Hepatocyte (in vitro differentiated cells): ENCODE measurements at regions not wholly inside any gene's neighbourhood (a gene's known extent, or its start where the extent isn't known, plus 50 kb on each side); places are given as distances from the start of the nearest gene placed in this dataset.

Experiments used
- DNase-seq: peaks from one replicate; pipeline ENCODE4 v3.0.0-alpha.2; 2016; ENCODE audit warnings: low spot score
- H2AFZ ChIP-seq: fragments of 200-600 bp; sonication (generic); 2 replicates; pipeline ENCODE4 v1.6.0; 2016; ENCODE audit warnings: antibody characterized with exemption, mild to moderate bottlenecking
- H3K27ac ChIP-seq: fragments of 200-600 bp; sonication (generic); 2 replicates; pipeline ENCODE4 v1.5.1; 2016; ENCODE audit warnings: mild to moderate bottlenecking
- H3K27me3 ChIP-seq: fragments of 200-600 bp; sonication (generic); 2 replicates; pipeline ENCODE4 v1.6.1; 2016
- H3K36me3 ChIP-seq: fragments of 200-600 bp; sonication (generic); replicated peaks from 2 replicates; pipeline ENCODE4 v1.5.1; 2016; ENCODE audit warnings: low read depth; ENCODE audit not compliant: insufficient read depth
- H3K4me1 ChIP-seq: fragments of 200-600 bp; sonication (generic); 2 replicates; pipeline ENCODE4 v1.5.1; 2016; ENCODE audit warnings: mild to moderate bottlenecking, moderate library complexity; ENCODE audit not compliant: insufficient read depth
- H3K4me2 ChIP-seq: fragments of 200-600 bp; sonication (generic); 2 replicates; pipeline ENCODE4 v1.6.0; 2016
- H3K4me3 ChIP-seq: fragments of 200-600 bp; sonication (generic); 2 replicates; pipeline ENCODE4 v1.5.1; 2016; ENCODE audit warnings: mild to moderate bottlenecking
- H3K79me2 ChIP-seq: fragments of 200-600 bp; sonication (generic); 2 replicates; pipeline ENCODE4 v1.6.0; 2017; ENCODE audit warnings: mild to moderate bottlenecking
- H3K9me2 ChIP-seq: fragments of 200-600 bp; sonication (generic); replicated peaks from 2 replicates; pipeline ENCODE4 v1.6.0; 2017; ENCODE audit warnings: mild to moderate bottlenecking; ENCODE audit not compliant: insufficient read depth
- H3K9me3 ChIP-seq: fragments of 200-600 bp; sonication (generic); 2 replicates; pipeline ENCODE4 v1.5.1; 2016; ENCODE audit warnings: low read depth, mild to moderate bottlenecking
- H4K20me1 ChIP-seq: fragments of 200-600 bp; sonication (generic); 2 replicates; pipeline ENCODE4 v1.6.0; 2016; ENCODE audit warnings: mild to moderate bottlenecking; ENCODE audit not compliant: insufficient read depth, poor library complexity, severe bottlenecking
- EZH2 ChIP-seq: fragments of 200-600 bp; sonication (generic); IDR thresholded peaks from 2 replicates; pipeline ENCODE4 v1.6.1; 2016; ENCODE audit warnings: antibody characterized with exemption, mild to moderate bottlenecking, borderline replicate concordance
- EZH2phosphoT487 ChIP-seq: fragments of 200-600 bp; sonication (generic); IDR thresholded peaks from one replicate; pipeline ENCODE4 v1.6.1; 2018; ENCODE audit warnings: antibody characterized with exemption, mild to moderate bottlenecking, low read depth, moderate library complexity; ENCODE audit not compliant: unreplicated experiment, severe bottlenecking
- WGBS: methylation state at CpG from one replicate; pipeline ENCODE4 v1.1.6; 2016; ENCODE audit warnings: low lambda C conversion rate; ENCODE audit errors: missing lambda C conversion rate; 5-methylcytosine and 5-hydroxymethylcytosine counted together
- TF ChIP-seq, protein P1 (sequence below): fragments of 200-600 bp; sonication (generic); IDR thresholded peaks from 2 replicates; pipeline ENCODE4 v1.5.1; 2016; ENCODE audit warnings: antibody characterized with exemption, mild to moderate bottlenecking; ENCODE audit not compliant: poor library complexity

DNA sequence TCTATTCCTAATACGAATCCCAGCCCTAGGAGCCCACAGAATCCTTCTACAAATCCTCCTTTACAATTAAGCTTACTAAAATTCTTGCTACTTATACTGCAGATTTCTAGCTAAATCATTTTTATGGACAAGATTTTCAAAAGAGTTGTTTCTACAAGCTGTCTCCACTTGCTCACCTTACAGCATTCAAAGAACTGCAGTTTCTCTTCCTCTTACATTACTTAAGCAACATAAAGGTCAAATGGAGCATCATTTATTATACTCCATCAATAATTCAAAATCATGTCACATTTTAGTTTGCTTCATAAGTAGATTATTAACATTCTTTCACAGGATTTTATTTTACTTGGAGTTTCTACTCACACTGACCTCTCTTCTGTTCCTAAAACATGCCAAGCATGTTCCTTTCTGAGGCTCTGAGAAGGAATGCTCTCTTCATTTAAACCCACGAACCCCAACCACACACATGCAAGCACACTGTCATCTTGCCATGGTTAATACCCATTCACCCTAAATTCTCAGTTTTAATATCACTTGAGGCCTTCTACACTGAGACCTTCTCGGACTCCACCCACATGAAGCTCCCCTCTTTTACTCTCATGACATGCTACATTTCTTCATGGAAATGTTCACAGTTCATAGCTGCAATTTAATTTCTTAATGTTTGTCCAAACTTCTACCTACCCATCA, 388.2 kb downstream of the TBC1D32 start:
- Histone ChIP-seq H2AFZ (no peak overlapping the region), H3K36me3 (no peaks in the 10 kb centered on the region), H3K4me3 (no peak overlapping the region), H3K4me2 (no peak overlapping the region), H3K4me1 (no peaks in the 10 kb centered on the region), H3K27me3 (no peaks in the 10 kb centered on the region), H4K20me1 (no peaks in the 10 kb centered on the region), H3K79me2 (no peaks in the 10 kb centered on the region), H3K27ac (no peak overlapping the region), H3K9me2 (no peaks in the 10 kb centered on the region), H3K9me3 (no peaks in the 10 kb centered on the region)
- DNase-seq = no peak
- TF ChIP-seq EZH2phosphoT487 (no peak), EZH2 (no peak)
- TF ChIP-seq, protein P1, sequence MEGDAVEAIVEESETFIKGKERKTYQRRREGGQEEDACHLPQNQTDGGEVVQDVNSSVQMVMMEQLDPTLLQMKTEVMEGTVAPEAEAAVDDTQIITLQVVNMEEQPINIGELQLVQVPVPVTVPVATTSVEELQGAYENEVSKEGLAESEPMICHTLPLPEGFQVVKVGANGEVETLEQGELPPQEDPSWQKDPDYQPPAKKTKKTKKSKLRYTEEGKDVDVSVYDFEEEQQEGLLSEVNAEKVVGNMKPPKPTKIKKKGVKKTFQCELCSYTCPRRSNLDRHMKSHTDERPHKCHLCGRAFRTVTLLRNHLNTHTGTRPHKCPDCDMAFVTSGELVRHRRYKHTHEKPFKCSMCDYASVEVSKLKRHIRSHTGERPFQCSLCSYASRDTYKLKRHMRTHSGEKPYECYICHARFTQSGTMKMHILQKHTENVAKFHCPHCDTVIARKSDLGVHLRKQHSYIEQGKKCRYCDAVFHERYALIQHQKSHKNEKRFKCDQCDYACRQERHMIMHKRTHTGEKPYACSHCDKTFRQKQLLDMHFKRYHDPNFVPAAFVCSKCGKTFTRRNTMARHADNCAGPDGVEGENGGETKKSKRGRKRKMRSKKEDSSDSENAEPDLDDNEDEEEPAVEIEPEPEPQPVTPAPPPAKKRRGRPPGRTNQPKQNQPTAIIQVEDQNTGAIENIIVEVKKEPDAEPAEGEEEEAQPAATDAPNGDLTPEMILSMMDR = no peak
- 87% methylated on average over 3 of the region's 3 CpGs for WGBS

DNA sequence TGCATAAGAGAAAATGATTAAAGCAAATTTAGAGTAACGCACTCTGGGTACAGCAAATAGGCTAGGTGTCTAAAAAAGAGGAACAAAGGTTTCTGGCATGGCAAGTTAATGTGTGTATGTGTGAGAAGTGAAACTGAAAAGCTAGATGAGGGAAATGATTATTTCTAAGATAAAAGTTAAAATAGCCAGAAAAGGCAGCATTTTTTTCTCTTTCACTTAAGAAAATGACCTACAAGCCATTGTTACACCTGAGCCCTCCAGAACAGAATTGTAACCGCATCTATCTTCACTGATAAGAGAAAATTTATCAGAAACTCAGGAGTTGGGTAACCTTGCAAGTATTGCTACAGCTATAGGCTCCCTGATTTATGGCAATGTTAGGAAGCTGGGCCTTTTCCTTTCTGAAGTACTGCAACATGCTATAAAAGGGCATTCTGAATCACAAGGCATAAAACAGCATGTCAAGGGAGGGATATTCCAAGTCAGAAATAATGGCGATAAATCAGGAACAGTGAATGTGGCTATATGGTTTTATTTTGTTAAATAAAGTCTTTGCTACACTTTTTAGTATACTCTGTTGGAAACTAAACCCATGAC, 395.3 kb downstream of the TBC1D32 start:
- H3K27me3 ChIP-seq = no peaks in the 10 kb centered on the region
- H3K4me3 ChIP-seq = no peak overlapping the region
- H3K36me3 ChIP-seq = no peaks in the 10 kb centered on the region
- no peaks in the 10 kb centered on the region for H3K9me3 ChIP-seq
- H3K79me2 ChIP-seq = no peaks in the 10 kb centered on the region
- H3K27ac ChIP-seq = no peak overlapping the region
- no peaks in the 10 kb centered on the region for H3K9me2 ChIP-seq
- 85% methylated on average over 3 of the region's 3 CpGs for WGBS
- H4K20me1 ChIP-seq = no peaks in the 10 kb centered on the region
- H3K4me1 ChIP-seq = no peaks in the 10 kb centered on the region
- TF ChIP-seq, protein P1 = no peak
- no peak for TF ChIP-seq EZH2phosphoT487
- TF ChIP-seq EZH2 = no peak
- no peak for DNase-seq
- H2AFZ ChIP-seq = no peak overlapping the region
- H3K4me2 ChIP-seq = no peak overlapping the region

DNA sequence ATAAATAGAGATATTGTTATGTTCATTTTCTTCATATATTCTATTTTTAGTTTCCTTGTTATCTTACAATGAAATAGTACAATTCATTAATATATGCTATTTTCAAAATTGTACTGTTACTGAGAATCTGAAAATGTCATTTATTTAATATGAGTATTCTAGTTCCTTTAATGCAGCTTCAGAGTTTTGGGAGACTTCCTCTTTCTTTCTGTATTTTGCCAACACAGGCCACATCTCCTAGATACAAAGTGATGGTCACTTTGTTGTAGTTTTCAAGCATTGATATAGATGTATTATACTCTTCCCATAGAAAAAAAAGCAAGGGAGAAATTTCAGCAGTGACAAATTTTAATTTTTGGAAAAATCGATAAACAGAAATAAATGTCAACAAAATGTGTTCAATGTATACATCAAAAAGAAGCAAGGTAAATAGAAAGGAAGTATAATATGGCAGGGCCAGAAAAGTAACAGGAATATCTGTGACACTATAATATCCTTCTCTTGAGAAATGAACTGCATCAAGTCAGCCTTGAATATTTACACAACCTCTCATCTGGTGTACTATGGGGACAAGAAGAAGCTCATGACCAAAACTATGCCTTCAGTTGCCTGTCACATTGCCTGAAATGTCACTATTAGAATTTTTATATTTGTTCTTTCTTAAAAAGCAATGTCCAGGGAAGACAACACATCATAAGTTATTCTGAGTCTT, 396.0 kb downstream of the TBC1D32 start:
- Histone ChIP-seq H3K36me3 (no peaks in the 10 kb centered on the region), H2AFZ (no peak overlapping the region), H3K27me3 (no peaks in the 10 kb centered on the region), H3K4me2 (no peak overlapping the region), H3K79me2 (no peaks in the 10 kb centered on the region), H3K4me3 (no peak overlapping the region), H3K9me2 (no peaks in the 10 kb centered on the region), H3K4me1 (no peaks in the 10 kb centered on the region), H3K27ac (no peak overlapping the region), H3K9me3 (no peaks in the 10 kb centered on the region), H4K20me1 (no peaks in the 10 kb centered on the region)
- TF ChIP-seq EZH2 (no peak), EZH2phosphoT487 (no peak)
- TF ChIP-seq, protein P1 = no peak
- WGBS = 93% methylated on average over 1 of the region's 1 CpG
- DNase-seq = no peak
